GM12878 (cell line): ENCODE measurements at regions not wholly inside any gene's neighbourhood (a gene's known extent, or its start where the extent isn't known, plus 50 kb on each side); places are given as distances from the start of the nearest gene placed in this dataset.

ENCODE experiments used
- ATAC-seq: fragments of 200-7000 bp; cut with Tn5 transposase; 3 replicates; pipeline ENCODE4 v1.9.1; 2020; ENCODE audit warnings: mild to moderate bottlenecking, moderate library complexity
- BruUV-seq: library from RNA; stranded (reverse); fragments of 400-500 nt; replicated peaks from 2 replicates; lab custom pipeline; 2021; lab: Mats Ljungman, UMichigan
- CTCF ChIA-PET: fragments of 300-600 bp; sonication (Branson Sonifier 250); formaldehyde crosslinking; extraction: SDS; loops from one replicate; lab custom pipeline; 2021; ENCODE audit warnings: inconsistent platforms; lab: Yijun Ruan, JAX
- POLR2A ChIA-PET: fragments of 350-600 bp; formaldehyde crosslinking; extraction: SDS; loops from one replicate; lab custom pipeline; 2021; ENCODE audit warnings: inconsistent platforms; lab: Charles Lee
- RAD21 ChIA-PET: fragments of 300-600 bp; sonication (Branson Sonifier 250); formaldehyde crosslinking; loops from one replicate; lab custom pipeline; 2023; ENCODE audit warnings: antibody characterized with exemption; ENCODE audit not compliant: unreplicated experiment; lab: Charles Lee
- SMC1A ChIA-PET: fragments of 300-600 bp; sonication (Branson Sonifier 250); formaldehyde crosslinking; loops from one replicate; lab custom pipeline; 2023; ENCODE audit not compliant: unreplicated experiment, uncharacterized antibody; lab: Charles Lee
- DNase-seq: peaks from one replicate; pipeline ENCODE4 v3.0.0-alpha.2; 2011; ENCODE audit warnings: low read depth, low spot score
- FAIRE-seq: peaks from 3 replicates; lab custom pipeline; 2011; peaks lifted over from hg19 to GRCh38; lab: Jason Lieb, UNC
- H2AFZ ChIP-seq: 2 replicates; pipeline ENCODE4 v1.6.0; 2011; ENCODE audit warnings: low read depth, low read length, control low read depth; ENCODE audit not compliant: control insufficient read depth
- H3K27ac ChIP-seq: 2 replicates; pipeline ENCODE4 v1.5.1; 2011; ENCODE audit warnings: control low read depth; ENCODE audit not compliant: control insufficient read depth, insufficient read depth
- H3K27me3 ChIP-seq, 2 experiments: replicated peaks in 1 of 2; 2 replicates each; pipeline versions ENCODE4 v1.6.0 to v1.6.1; 2011; ENCODE audit warnings: low read length in 1 of 2; ENCODE audit not compliant: control insufficient read depth in 2 of 2, insufficient read depth in 2 of 2
- H3K36me3 ChIP-seq, 2 experiments: 2 replicates each; pipeline ENCODE4 v1.5.1; 2011; ENCODE audit warnings: low read length in 1 of 2; ENCODE audit not compliant: control insufficient read depth in 2 of 2, insufficient read depth in 2 of 2
- H3K4me1 ChIP-seq: 2 replicates; pipeline ENCODE4 v1.6.1; 2011; ENCODE audit warnings: mild to moderate bottlenecking, low read length, moderate library complexity, mixed read lengths; ENCODE audit not compliant: control insufficient read depth, insufficient read depth
- H3K4me2 ChIP-seq: 2 replicates; pipeline ENCODE4 v1.6.0; 2011; ENCODE audit warnings: control low read depth; ENCODE audit not compliant: control insufficient read depth, insufficient read depth
- H3K4me3 ChIP-seq: fragments of 200-600 bp; sonication (generic); 2 replicates; pipeline ENCODE4 v1.5.1; 2016
- H3K79me2 ChIP-seq: 2 replicates; pipeline ENCODE4 v1.6.0; 2011; ENCODE audit warnings: low read length; ENCODE audit not compliant: control insufficient read depth, insufficient read depth
- H3K9ac ChIP-seq: 2 replicates; pipeline ENCODE4 v1.8.0; 2011; ENCODE audit warnings: low read length, control low read depth, mixed read lengths; ENCODE audit not compliant: control insufficient read depth, insufficient read depth
- H3K9me3 ChIP-seq: replicated peaks from 3 replicates; pipeline ENCODE4 v1.5.1; 2011; ENCODE audit warnings: mild to moderate bottlenecking, low read length; ENCODE audit not compliant: control insufficient read depth, insufficient read depth
- H4K20me1 ChIP-seq: 2 replicates; pipeline ENCODE4 v1.6.0; 2011; ENCODE audit not compliant: control insufficient read depth, insufficient read depth
- CHD1 ChIP-seq: IDR thresholded peaks from 2 replicates; pipeline ENCODE4 v1.6.1; 2012; ENCODE audit warnings: low read depth, low read length, improper control_type of control experiment
- DPF2 ChIP-seq: fragments of 450-650 bp; IDR thresholded peaks from 2 replicates; pipeline ENCODE4 v1.6.1; 2017; ENCODE audit warnings: mild to moderate bottlenecking
- MEF2A ChIP-seq: IDR thresholded peaks from 2 replicates; pipeline ENCODE4 v1.6.1; 2011; ENCODE audit warnings: low read depth, mild to moderate bottlenecking, low read length, moderate library complexity; ENCODE audit not compliant: insufficient read depth
- SMAD5 ChIP-seq: IDR thresholded peaks from 2 replicates; pipeline ENCODE4 v1.6.1; 2016; ENCODE audit warnings: antibody characterized with exemption, low read depth
- SP1 ChIP-seq: IDR thresholded peaks from one replicate; pipeline ENCODE4 v1.6.1; 2011; ENCODE audit warnings: low read depth, low read length
- WGBS: methylation state at CpG from one replicate; pipeline ENCODE4 v1.1.6; 2016; ENCODE audit warnings: low lambda C conversion rate; ENCODE audit not compliant: insufficient replicate concordance, insufficient coverage; ENCODE audit errors: missing lambda C conversion rate; 5-methylcytosine and 5-hydroxymethylcytosine counted together
- in situ Hi-C: fragments of 300-500 bp; cut with MboI; formaldehyde crosslinking; loops from 9 replicates; pipeline ENCODE4 v1.14.3; 2018; ENCODE audit warnings: mixed read lengths
- intact Hi-C: fragments of 100-400 bp; cut with micrococcal nuclease; formaldehyde crosslinking; loops from one replicate; pipeline ENCODE4 v1.14.2; 2022; ENCODE audit not compliant: unreplicated experiment
- TF ChIP-seq, protein P1 (sequence below): fragments of 450-650 bp; formaldehyde crosslinking; IDR thresholded peaks from 2 replicates; pipeline ENCODE4 v1.4.0; 2020; ENCODE audit warnings: mild to moderate bottlenecking, moderate library complexity

DNA sequence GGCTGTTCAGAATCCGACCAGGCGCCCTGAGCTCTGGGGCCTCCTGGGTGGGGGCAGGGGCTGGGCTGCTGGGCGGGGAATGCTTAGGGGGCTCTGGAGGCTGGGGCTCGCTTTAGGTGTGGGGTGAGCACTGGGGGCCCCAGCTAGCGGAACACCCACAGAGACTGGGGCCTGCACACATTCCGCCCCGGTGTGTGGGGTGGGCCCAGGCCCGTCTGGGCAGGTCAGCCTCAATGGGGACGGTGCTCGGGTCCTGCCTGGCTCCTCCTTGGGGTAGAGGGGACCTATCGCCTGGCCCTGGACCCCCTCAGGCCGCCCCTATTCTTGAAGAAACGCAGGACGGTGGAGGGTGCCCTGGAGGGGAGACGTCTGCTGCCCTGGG is 364.8 kb downstream of the TMEM121 start:
- no peak for ATAC-seq
- Histone ChIP-seq H3K9ac (no peak overlapping the region), H3K4me3 (no peak overlapping the region)
- CTCF ChIA-PET, result no interaction called here
- in situ Hi-C loops, result no loop called here
- TF ChIP-seq DPF2 (no peak), CHD1 (no peak)
- TF ChIP-seq, all 136 proteins: peak for 0
- Histone ChIP-seq H3K9me3 (no peaks in the 10 kb centered on the region), H3K4me2 (no peak overlapping the region), H3K4me1 (no peaks in the 10 kb centered on the region), H4K20me1 (no peaks in the 10 kb centered on the region), H3K36me3 (no peaks in the 10 kb centered on the region), H2AFZ (no peak overlapping the region), H3K27ac (no peak overlapping the region), H3K27me3 (no peaks in the 10 kb centered on the region), H3K79me2 (no peaks in the 10 kb centered on the region)
- FAIRE-seq (no peak), DNase-seq (no peak)
- no CpG with 5 or more reads among the region's 15 CpGs for WGBS
- ChIA-PET POLR2A (no interaction called here), RAD21 (no interaction called here), SMC1A (no interaction called here)
- no TSS peak for BruUV-seq
- intact Hi-C loops, result no loop called here

DNA sequence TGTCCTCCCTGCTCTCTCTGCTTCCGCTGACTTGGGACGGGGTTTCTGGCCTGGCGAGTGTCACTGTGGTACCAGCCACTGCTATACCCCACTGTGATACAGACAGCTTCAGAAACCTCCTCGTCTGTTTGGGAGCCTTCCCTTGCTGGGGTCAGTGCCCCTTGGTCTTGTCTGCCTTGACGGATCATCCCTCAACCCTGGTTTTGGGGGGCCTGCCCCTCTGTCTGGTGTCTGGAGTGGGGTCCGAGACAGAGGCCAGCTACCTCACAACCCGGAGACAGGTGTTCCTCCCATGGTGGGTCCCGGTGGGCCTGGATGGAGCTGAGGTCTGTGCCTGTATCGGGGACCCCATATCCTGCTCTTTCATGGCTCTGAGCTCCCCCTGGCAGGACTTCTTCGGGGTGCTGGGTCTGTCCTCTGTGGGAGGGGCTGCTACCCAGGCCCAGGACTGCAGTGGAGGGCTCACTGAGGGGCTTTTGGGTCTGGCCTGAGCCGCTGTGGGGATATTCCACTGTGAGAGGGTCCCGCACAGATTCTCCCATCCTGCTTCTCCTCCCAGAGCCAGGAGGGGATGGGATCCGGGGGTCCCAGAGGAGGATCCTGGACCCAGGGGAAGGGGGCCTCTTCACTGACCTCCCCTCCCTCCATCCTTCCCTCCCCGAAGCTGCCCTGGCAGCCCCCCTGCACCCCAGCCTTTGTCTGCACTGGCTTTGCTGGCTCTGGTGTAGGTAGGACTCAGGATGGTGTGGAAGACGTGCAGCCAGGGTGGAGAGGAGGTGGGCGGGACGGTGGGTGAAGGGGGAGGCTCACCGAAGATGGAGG is 365.5 kb downstream of the TMEM121 start:
- H3K36me3 ChIP-seq, result no peaks in the 10 kb centered on the region
- no peaks in the 10 kb centered on the region for H3K4me1 ChIP-seq
- RAD21 ChIA-PET, result no interaction called here
- POLR2A ChIA-PET, result no interaction called here
- no peak for FAIRE-seq
- H4K20me1 ChIP-seq, result no peaks in the 10 kb centered on the region
- no peak overlapping the region for H3K4me3 ChIP-seq
- TF ChIP-seq MEF2A (no peak), SMAD5 (no peak), SP1 (no peak)
- TF ChIP-seq, protein P1, sequence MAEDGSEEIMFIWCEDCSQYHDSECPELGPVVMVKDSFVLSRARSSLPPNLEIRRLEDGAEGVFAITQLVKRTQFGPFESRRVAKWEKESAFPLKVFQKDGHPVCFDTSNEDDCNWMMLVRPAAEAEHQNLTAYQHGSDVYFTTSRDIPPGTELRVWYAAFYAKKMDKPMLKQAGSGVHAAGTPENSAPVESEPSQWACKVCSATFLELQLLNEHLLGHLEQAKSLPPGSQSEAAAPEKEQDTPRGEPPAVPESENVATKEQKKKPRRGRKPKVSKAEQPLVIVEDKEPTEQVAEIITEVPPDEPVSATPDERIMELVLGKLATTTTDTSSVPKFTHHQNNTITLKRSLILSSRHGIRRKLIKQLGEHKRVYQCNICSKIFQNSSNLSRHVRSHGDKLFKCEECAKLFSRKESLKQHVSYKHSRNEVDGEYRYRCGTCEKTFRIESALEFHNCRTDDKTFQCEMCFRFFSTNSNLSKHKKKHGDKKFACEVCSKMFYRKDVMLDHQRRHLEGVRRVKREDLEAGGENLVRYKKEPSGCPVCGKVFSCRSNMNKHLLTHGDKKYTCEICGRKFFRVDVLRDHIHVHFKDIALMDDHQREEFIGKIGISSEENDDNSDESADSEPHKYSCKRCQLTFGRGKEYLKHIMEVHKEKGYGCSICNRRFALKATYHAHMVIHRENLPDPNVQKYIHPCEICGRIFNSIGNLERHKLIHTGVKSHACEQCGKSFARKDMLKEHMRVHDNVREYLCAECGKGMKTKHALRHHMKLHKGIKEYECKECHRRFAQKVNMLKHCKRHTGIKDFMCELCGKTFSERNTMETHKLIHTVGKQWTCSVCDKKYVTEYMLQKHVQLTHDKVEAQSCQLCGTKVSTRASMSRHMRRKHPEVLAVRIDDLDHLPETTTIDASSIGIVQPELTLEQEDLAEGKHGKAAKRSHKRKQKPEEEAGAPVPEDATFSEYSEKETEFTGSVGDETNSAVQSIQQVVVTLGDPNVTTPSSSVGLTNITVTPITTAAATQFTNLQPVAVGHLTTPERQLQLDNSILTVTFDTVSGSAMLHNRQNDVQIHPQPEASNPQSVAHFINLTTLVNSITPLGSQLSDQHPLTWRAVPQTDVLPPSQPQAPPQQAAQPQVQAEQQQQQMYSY (CRISPR knock-in tag), result no peak
- TF ChIP-seq, all 136 proteins: peak for 0
- no peak for ATAC-seq
- no peak for DNase-seq
- Histone ChIP-seq H2AFZ (no peak overlapping the region), H3K9ac (no peak overlapping the region), H3K9me3 (no peaks in the 10 kb centered on the region), H3K4me2 (no peak overlapping the region), H3K79me2 (no peaks in the 10 kb centered on the region), H3K27ac (no peak overlapping the region), H3K27me3 (no peaks in the 10 kb centered on the region)
- SMC1A ChIA-PET, result no interaction called here
- in situ Hi-C loops (no loop called here), intact Hi-C loops (no loop called here)
- WGBS, result no CpG with 5 or more reads among the region's 18 CpGs
- BruUV-seq, result no TSS peak
- CTCF ChIA-PET, result no interaction called here
